Endothelial cell of umbilical vein (primary cell): ENCODE measurements at regions not wholly inside any gene's neighbourhood (a gene's known extent, or its start where the extent isn't known, plus 50 kb on each side); places are given as distances from the start of the nearest gene placed in this dataset.

Source experiments
- BruUV-seq: library from RNA; stranded (reverse); fragments of 400-500 nt; replicated peaks from 2 replicates; lab custom pipeline; 2021; lab: Mats Ljungman, UMichigan
- CTCF ChIA-PET: fragments of 300-600, 350-600 bp; sonication (Branson Sonifier 250); formaldehyde crosslinking; loops from one replicate; lab custom pipeline; 2021; ENCODE audit warnings: antibody characterized with exemption, inconsistent platforms; lab: Charles Lee
- POLR2A ChIA-PET: fragments of 300-600, 350-600 bp; sonication (Branson Sonifier 250); formaldehyde crosslinking; loops from one replicate; lab custom pipeline; 2021; ENCODE audit warnings: antibody characterized with exemption, inconsistent platforms; lab: Charles Lee
- DNase-seq: peaks from one replicate; pipeline ENCODE4 v3.0.0-alpha.2; 2011; ENCODE audit warnings: low read depth, low spot score
- FAIRE-seq: peaks from 2 replicates; lab custom pipeline; 2011; peaks lifted over from hg19 to GRCh38; lab: Jason Lieb, UNC
- H2AFZ ChIP-seq: 2 replicates; pipeline ENCODE4 v1.6.0; 2012; ENCODE audit warnings: low read depth, low read length, control low read depth, inconsistent platforms
- H3K27ac ChIP-seq: 2 replicates; pipeline ENCODE4 v1.5.1; 2011; ENCODE audit warnings: low read depth, mild to moderate bottlenecking, control low read depth, low read length, moderate library complexity; ENCODE audit not compliant: insufficient read depth
- H3K27me3 ChIP-seq, 2 experiments: 2 replicates each; pipeline versions ENCODE4 v1.6.0 to v1.6.1; 2011; ENCODE audit warnings: low read length in 2 of 2, mixed read lengths in 1 of 2; ENCODE audit not compliant: control insufficient read depth in 2 of 2, insufficient read depth in 2 of 2
- H3K36me3 ChIP-seq, 2 experiments: 2 replicates in 1 of 2; 3 replicates in 1 of 2; pipeline ENCODE4 v1.5.1; 2011; ENCODE audit warnings: low read length in 2 of 2, mild to moderate bottlenecking in 1 of 2, moderate library complexity in 1 of 2; ENCODE audit not compliant: control insufficient read depth in 2 of 2, insufficient read depth in 2 of 2; ENCODE audit errors: extremely low read depth in 1 of 2
- H3K4me1 ChIP-seq: 3 replicates; pipeline ENCODE4 v1.5.1; 2011; ENCODE audit warnings: mild to moderate bottlenecking, low read length; ENCODE audit not compliant: control insufficient read depth, insufficient read depth; ENCODE audit errors: extremely low read depth
- H3K4me2 ChIP-seq: 2 replicates; pipeline ENCODE4 v1.6.1; 2011; ENCODE audit warnings: low read length, control low read depth, mixed read lengths; ENCODE audit not compliant: insufficient read depth
- H3K4me3 ChIP-seq, 3 experiments: fragments of 200-600 bp in 1 of 3; sonication (generic), shearing (Covaris generic) in 1 of 3; replicated peaks in 1 of 3; 2 replicates each; pipeline ENCODE4 v1.5.1; 2011 to 2016; ENCODE audit warnings: control low read depth in 3 of 3, low read length in 3 of 3, mild to moderate bottlenecking in 2 of 3, inconsistent platforms in 1 of 3, low read depth in 1 of 3, moderate library complexity in 1 of 3; ENCODE audit not compliant: insufficient read depth in 1 of 3
- H3K79me2 ChIP-seq: 2 replicates; pipeline ENCODE4 v1.6.0; 2012; ENCODE audit warnings: low read length, inconsistent platforms; ENCODE audit not compliant: control insufficient read depth, insufficient read depth
- H3K9ac ChIP-seq: replicated peaks from 2 replicates; pipeline ENCODE3; 2011; ENCODE audit warnings: low read length, control low read depth; ENCODE audit not compliant: insufficient read depth; ENCODE audit errors: extremely low read depth
- H3K9me1 ChIP-seq: replicated peaks from 3 replicates; pipeline ENCODE4 v1.6.0; 2011; ENCODE audit warnings: mild to moderate bottlenecking, low read length; ENCODE audit not compliant: control insufficient read depth, insufficient read depth; ENCODE audit errors: extremely low read depth
- H3K9me3 ChIP-seq: replicated peaks from 2 replicates; pipeline ENCODE4 v1.5.1; 2012; ENCODE audit warnings: low read length, inconsistent platforms; ENCODE audit not compliant: control insufficient read depth, insufficient read depth
- H4K20me1 ChIP-seq: replicated peaks from 2 replicates; pipeline ENCODE3; 2011; ENCODE audit warnings: mild to moderate bottlenecking, low read length; ENCODE audit not compliant: control insufficient read depth, insufficient read depth; ENCODE audit errors: extremely low read depth
- EZH2 ChIP-seq: IDR thresholded peaks from 2 replicates; pipeline ENCODE4 v1.6.1; 2012; ENCODE audit warnings: borderline replicate concordance, low read depth, mild to moderate bottlenecking, moderate library complexity, low read length, inconsistent platforms; ENCODE audit not compliant: severe bottlenecking
- FOS ChIP-seq: IDR thresholded peaks from 2 replicates; pipeline ENCODE4 v1.6.1; 2011; ENCODE audit warnings: mild to moderate bottlenecking, low read length, moderate library complexity, borderline replicate concordance; ENCODE audit not compliant: insufficient read depth
- GATA2 ChIP-seq: IDR thresholded peaks from 2 replicates; pipeline ENCODE4 v1.7.0; 2011; ENCODE audit warnings: low read depth, mild to moderate bottlenecking, moderate library complexity, mixed read lengths, low read length; ENCODE audit not compliant: insufficient read length, insufficient read depth
- JUN ChIP-seq: IDR thresholded peaks from 2 replicates; pipeline ENCODE4 v1.6.1; 2011; ENCODE audit warnings: borderline replicate concordance, low read depth; ENCODE audit not compliant: insufficient read length, insufficient read depth
- MYC ChIP-seq: IDR thresholded peaks from one replicate; pipeline ENCODE4 v1.6.1; 2011; ENCODE audit warnings: mild to moderate bottlenecking, low read depth, low read length
- POLR2A ChIP-seq: IDR thresholded peaks from 2 replicates; pipeline ENCODE4 v1.6.1; 2012; ENCODE audit warnings: low read depth, mild to moderate bottlenecking, control low read depth, low read length
- POLR2AphosphoS5 ChIP-seq: IDR thresholded peaks from 2 replicates; pipeline ENCODE4 v1.6.1; 2012; ENCODE audit warnings: low read depth, mild to moderate bottlenecking, control low read depth, low read length, moderate library complexity; ENCODE audit not compliant: insufficient read depth
- dilution Hi-C: fragments of 300-500 bp; cut with MboI; formaldehyde crosslinking; loops from one replicate; pipeline ENCODE4 v1.15.0; 2019; ENCODE audit warnings: low sequenced_read_pairs; ENCODE audit not compliant: extremely low pct_ligation_motif_present
- intact Hi-C: fragments of 100-400 bp; cut with micrococcal nuclease; formaldehyde crosslinking; loops from one replicate; pipeline ENCODE4 v1.10.0; 2022
- TF ChIP-seq, protein P1 (sequence below), 2 donors: IDR thresholded peaks; 1 replicate in 1 of 2; 2 replicates in 1 of 2; pipeline ENCODE4 v1.5.1; 2011; ENCODE audit warnings: low read length in 2 of 2, mild to moderate bottlenecking in 2 of 2, moderate library complexity in 2 of 2, control low read depth in 1 of 2, inconsistent platforms in 1 of 2, low read depth in 1 of 2; ENCODE audit not compliant: insufficient read depth in 1 of 2; ENCODE audit errors: extremely low read depth in 1 of 2
- TF ChIP-seq, protein P2 (sequence below): IDR thresholded peaks from 2 replicates; pipeline ENCODE4 v1.6.1; 2011; ENCODE audit not compliant: insufficient read depth, insufficient read length

DNA sequence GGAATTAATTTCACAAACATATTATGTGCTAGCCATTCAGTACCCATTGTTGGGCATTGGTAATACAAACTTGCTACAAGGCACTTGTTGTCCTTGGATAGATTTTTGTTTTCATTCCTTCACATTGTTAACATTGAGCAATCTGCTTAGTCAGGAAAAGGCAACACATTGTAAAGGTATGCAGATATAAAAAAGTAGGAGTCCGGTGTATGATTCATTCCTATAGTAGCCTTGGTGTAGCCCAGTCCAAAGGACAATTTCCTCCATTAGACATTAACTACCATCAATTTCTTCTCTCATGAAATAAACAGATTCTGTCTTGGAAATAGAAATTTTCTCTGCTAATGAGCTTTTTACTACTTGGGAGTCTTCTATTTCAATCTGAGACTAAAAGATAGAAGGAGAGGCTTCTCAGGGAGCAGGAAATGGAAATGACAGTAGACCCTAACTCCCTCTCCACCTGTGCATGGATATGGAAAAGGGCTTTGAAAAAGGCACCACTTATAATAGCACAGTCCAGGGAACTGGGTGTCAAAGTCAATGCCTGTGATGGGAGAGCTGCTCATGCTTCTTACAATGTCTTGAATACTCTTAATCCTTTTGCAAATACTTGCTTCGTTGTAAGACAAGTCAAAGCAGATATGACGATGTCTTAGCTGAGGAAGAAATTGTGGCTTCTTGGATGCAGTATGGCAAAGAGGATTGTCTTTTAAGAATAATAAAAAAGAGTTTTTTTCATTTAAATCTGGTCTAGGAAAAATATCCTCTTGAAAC is 369.4 kb upstream of the CITED2 start:
- CTCF ChIA-PET = interaction anchor here (0.9 to 2.3 kb wide), 3 partner anchors 9 to 17 kb away, joined by 3 to 6 read pairs (median 3); no protein-coding TSS in a partner anchor
- POLR2A ChIA-PET = interaction anchor here (1.0 kb wide), 1 partner anchor 369 kb away, joined by 5 read pairs; the partner anchor contains the start of gene CITED2
- FAIRE-seq = peak; percentile 97

More for the DNA sequence above, 369.4 kb upstream of the CITED2 start:
- Histone ChIP-seq H3K9me1 (no peaks in the 10 kb centered on the region), H3K9me3 (no peaks in the 10 kb centered on the region), H3K36me3 (no peaks in the 10 kb centered on the region), H3K79me2 (no peaks in the 10 kb centered on the region), H3K4me3 (no peak overlapping the region), H3K4me1 (peaks cover 24% of the 10 kb centered on the region), H4K20me1 (no peaks in the 10 kb centered on the region), H2AFZ (no peak overlapping the region), H3K4me2 (peak overlapping the region; percentile 60), H3K27ac (peak overlapping the region; percentile 73), H3K27me3 (no peaks in the 10 kb centered on the region), H3K9ac (no peak overlapping the region)
- BruUV-seq = TSS peak; percentile 81
- TF ChIP-seq FOS (peak; percentile 88), EZH2 (no peak), MYC (no peak), POLR2A (peak; percentile 21), JUN (peak; percentile 89), GATA2 (peak; percentile 23), POLR2AphosphoS5 (peak; percentile 54)
- TF ChIP-seq, protein P1, sequence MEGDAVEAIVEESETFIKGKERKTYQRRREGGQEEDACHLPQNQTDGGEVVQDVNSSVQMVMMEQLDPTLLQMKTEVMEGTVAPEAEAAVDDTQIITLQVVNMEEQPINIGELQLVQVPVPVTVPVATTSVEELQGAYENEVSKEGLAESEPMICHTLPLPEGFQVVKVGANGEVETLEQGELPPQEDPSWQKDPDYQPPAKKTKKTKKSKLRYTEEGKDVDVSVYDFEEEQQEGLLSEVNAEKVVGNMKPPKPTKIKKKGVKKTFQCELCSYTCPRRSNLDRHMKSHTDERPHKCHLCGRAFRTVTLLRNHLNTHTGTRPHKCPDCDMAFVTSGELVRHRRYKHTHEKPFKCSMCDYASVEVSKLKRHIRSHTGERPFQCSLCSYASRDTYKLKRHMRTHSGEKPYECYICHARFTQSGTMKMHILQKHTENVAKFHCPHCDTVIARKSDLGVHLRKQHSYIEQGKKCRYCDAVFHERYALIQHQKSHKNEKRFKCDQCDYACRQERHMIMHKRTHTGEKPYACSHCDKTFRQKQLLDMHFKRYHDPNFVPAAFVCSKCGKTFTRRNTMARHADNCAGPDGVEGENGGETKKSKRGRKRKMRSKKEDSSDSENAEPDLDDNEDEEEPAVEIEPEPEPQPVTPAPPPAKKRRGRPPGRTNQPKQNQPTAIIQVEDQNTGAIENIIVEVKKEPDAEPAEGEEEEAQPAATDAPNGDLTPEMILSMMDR (IDR thresholded peaks at IDR 0.05; ENCODE audit: extremely low read depth in 1 of 2, insufficient read depth in 1 of 2, low read depth in 1 of 2, low read length in 2 of 2) = no peak
- TF ChIP-seq, protein P2, sequence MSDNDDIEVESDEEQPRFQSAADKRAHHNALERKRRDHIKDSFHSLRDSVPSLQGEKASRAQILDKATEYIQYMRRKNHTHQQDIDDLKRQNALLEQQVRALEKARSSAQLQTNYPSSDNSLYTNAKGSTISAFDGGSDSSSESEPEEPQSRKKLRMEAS = no peak
- intact Hi-C loops (loop anchor here (1.0 kb wide), 1 partner anchor 20 kb away; no protein-coding TSS in a partner anchor), dilution Hi-C loops (no loop called here)
- peak; percentile 94 for DNase-seq
